Endothelial cell of umbilical vein (primary cell): ENCODE measurements at regions not wholly inside any gene's neighbourhood (a gene's known extent, or its start where the extent isn't known, plus 50 kb on each side); places are given as distances from the start of the nearest gene placed in this dataset.

ENCODE experiments used
- BruUV-seq: library from RNA; stranded (reverse); fragments of 400-500 nt; replicated peaks from 2 replicates; lab custom pipeline; 2021; lab: Mats Ljungman, UMichigan
- CTCF ChIA-PET: fragments of 300-600, 350-600 bp; sonication (Branson Sonifier 250); formaldehyde crosslinking; loops from one replicate; lab custom pipeline; 2021; ENCODE audit warnings: antibody characterized with exemption, inconsistent platforms; lab: Charles Lee
- POLR2A ChIA-PET: fragments of 300-600, 350-600 bp; sonication (Branson Sonifier 250); formaldehyde crosslinking; loops from one replicate; lab custom pipeline; 2021; ENCODE audit warnings: antibody characterized with exemption, inconsistent platforms; lab: Charles Lee
- DNase-seq: peaks from one replicate; pipeline ENCODE4 v3.0.0-alpha.2; 2011; ENCODE audit warnings: low read depth, low spot score
- FAIRE-seq: peaks from 2 replicates; lab custom pipeline; 2011; peaks lifted over from hg19 to GRCh38; lab: Jason Lieb, UNC
- H2AFZ ChIP-seq: 2 replicates; pipeline ENCODE4 v1.6.0; 2012; ENCODE audit warnings: low read depth, low read length, control low read depth, inconsistent platforms
- H3K27ac ChIP-seq: 2 replicates; pipeline ENCODE4 v1.5.1; 2011; ENCODE audit warnings: low read depth, mild to moderate bottlenecking, control low read depth, low read length, moderate library complexity; ENCODE audit not compliant: insufficient read depth
- H3K27me3 ChIP-seq, 2 experiments: 2 replicates each; pipeline versions ENCODE4 v1.6.0 to v1.6.1; 2011; ENCODE audit warnings: low read length in 2 of 2, mixed read lengths in 1 of 2; ENCODE audit not compliant: control insufficient read depth in 2 of 2, insufficient read depth in 2 of 2
- H3K36me3 ChIP-seq, 2 experiments: 2 replicates in 1 of 2; 3 replicates in 1 of 2; pipeline ENCODE4 v1.5.1; 2011; ENCODE audit warnings: low read length in 2 of 2, mild to moderate bottlenecking in 1 of 2, moderate library complexity in 1 of 2; ENCODE audit not compliant: control insufficient read depth in 2 of 2, insufficient read depth in 2 of 2; ENCODE audit errors: extremely low read depth in 1 of 2
- H3K4me1 ChIP-seq: 3 replicates; pipeline ENCODE4 v1.5.1; 2011; ENCODE audit warnings: mild to moderate bottlenecking, low read length; ENCODE audit not compliant: control insufficient read depth, insufficient read depth; ENCODE audit errors: extremely low read depth
- H3K4me2 ChIP-seq: 2 replicates; pipeline ENCODE4 v1.6.1; 2011; ENCODE audit warnings: low read length, control low read depth, mixed read lengths; ENCODE audit not compliant: insufficient read depth
- H3K4me3 ChIP-seq, 3 experiments: fragments of 200-600 bp in 1 of 3; sonication (generic), shearing (Covaris generic) in 1 of 3; replicated peaks in 1 of 3; 2 replicates each; pipeline ENCODE4 v1.5.1; 2011 to 2016; ENCODE audit warnings: control low read depth in 3 of 3, low read length in 3 of 3, mild to moderate bottlenecking in 2 of 3, inconsistent platforms in 1 of 3, low read depth in 1 of 3, moderate library complexity in 1 of 3; ENCODE audit not compliant: insufficient read depth in 1 of 3
- H3K79me2 ChIP-seq: 2 replicates; pipeline ENCODE4 v1.6.0; 2012; ENCODE audit warnings: low read length, inconsistent platforms; ENCODE audit not compliant: control insufficient read depth, insufficient read depth
- H3K9ac ChIP-seq: replicated peaks from 2 replicates; pipeline ENCODE3; 2011; ENCODE audit warnings: low read length, control low read depth; ENCODE audit not compliant: insufficient read depth; ENCODE audit errors: extremely low read depth
- H3K9me1 ChIP-seq: replicated peaks from 3 replicates; pipeline ENCODE4 v1.6.0; 2011; ENCODE audit warnings: mild to moderate bottlenecking, low read length; ENCODE audit not compliant: control insufficient read depth, insufficient read depth; ENCODE audit errors: extremely low read depth
- H3K9me3 ChIP-seq: replicated peaks from 2 replicates; pipeline ENCODE4 v1.5.1; 2012; ENCODE audit warnings: low read length, inconsistent platforms; ENCODE audit not compliant: control insufficient read depth, insufficient read depth
- H4K20me1 ChIP-seq: replicated peaks from 2 replicates; pipeline ENCODE3; 2011; ENCODE audit warnings: mild to moderate bottlenecking, low read length; ENCODE audit not compliant: control insufficient read depth, insufficient read depth; ENCODE audit errors: extremely low read depth
- CTCF ChIP-seq, 2 donors: IDR thresholded peaks; 1 replicate in 1 of 2; 2 replicates in 1 of 2; pipeline ENCODE4 v1.5.1; 2011; ENCODE audit warnings: low read length in 2 of 2, mild to moderate bottlenecking in 2 of 2, moderate library complexity in 2 of 2, control low read depth in 1 of 2, inconsistent platforms in 1 of 2, low read depth in 1 of 2; ENCODE audit not compliant: insufficient read depth in 1 of 2; ENCODE audit errors: extremely low read depth in 1 of 2
- EZH2 ChIP-seq: IDR thresholded peaks from 2 replicates; pipeline ENCODE4 v1.6.1; 2012; ENCODE audit warnings: borderline replicate concordance, low read depth, mild to moderate bottlenecking, moderate library complexity, low read length, inconsistent platforms; ENCODE audit not compliant: severe bottlenecking
- FOS ChIP-seq: IDR thresholded peaks from 2 replicates; pipeline ENCODE4 v1.6.1; 2011; ENCODE audit warnings: mild to moderate bottlenecking, low read length, moderate library complexity, borderline replicate concordance; ENCODE audit not compliant: insufficient read depth
- GATA2 ChIP-seq: IDR thresholded peaks from 2 replicates; pipeline ENCODE4 v1.7.0; 2011; ENCODE audit warnings: low read depth, mild to moderate bottlenecking, moderate library complexity, mixed read lengths, low read length; ENCODE audit not compliant: insufficient read length, insufficient read depth
- JUN ChIP-seq: IDR thresholded peaks from 2 replicates; pipeline ENCODE4 v1.6.1; 2011; ENCODE audit warnings: borderline replicate concordance, low read depth; ENCODE audit not compliant: insufficient read length, insufficient read depth
- MYC ChIP-seq: IDR thresholded peaks from one replicate; pipeline ENCODE4 v1.6.1; 2011; ENCODE audit warnings: mild to moderate bottlenecking, low read depth, low read length
- POLR2A ChIP-seq: IDR thresholded peaks from 2 replicates; pipeline ENCODE4 v1.6.1; 2012; ENCODE audit warnings: low read depth, mild to moderate bottlenecking, control low read depth, low read length
- POLR2AphosphoS5 ChIP-seq: IDR thresholded peaks from 2 replicates; pipeline ENCODE4 v1.6.1; 2012; ENCODE audit warnings: low read depth, mild to moderate bottlenecking, control low read depth, low read length, moderate library complexity; ENCODE audit not compliant: insufficient read depth
- dilution Hi-C: fragments of 300-500 bp; cut with MboI; formaldehyde crosslinking; loops from one replicate; pipeline ENCODE4 v1.15.0; 2019; ENCODE audit warnings: low sequenced_read_pairs; ENCODE audit not compliant: extremely low pct_ligation_motif_present
- intact Hi-C: fragments of 100-400 bp; cut with micrococcal nuclease; formaldehyde crosslinking; loops from one replicate; pipeline ENCODE4 v1.10.0; 2022
- TF ChIP-seq, protein P1 (sequence below): IDR thresholded peaks from 2 replicates; pipeline ENCODE4 v1.6.1; 2011; ENCODE audit not compliant: insufficient read depth, insufficient read length

GRCh38 chr4:180636696-180637404 is 1606.4 kb upstream of the TENM3 start:
- dilution Hi-C loops (no loop called here), intact Hi-C loops (no loop called here)
- Histone ChIP-seq H3K4me3 (no peak overlapping the region), H3K4me2 (no peak overlapping the region), H2AFZ (no peak overlapping the region), H3K9me1 (no peaks in the 10 kb centered on the region), H3K9ac (no peak overlapping the region), H3K9me3 (peaks cover 3% of the 10 kb centered on the region), H3K27ac (no peak overlapping the region), H3K79me2 (no peaks in the 10 kb centered on the region), H3K4me1 (no peaks in the 10 kb centered on the region), H3K27me3 (no peaks in the 10 kb centered on the region), H4K20me1 (no peaks in the 10 kb centered on the region), H3K36me3 (no peaks in the 10 kb centered on the region)
- TF ChIP-seq EZH2, result no peak
- TF ChIP-seq, protein P1, sequence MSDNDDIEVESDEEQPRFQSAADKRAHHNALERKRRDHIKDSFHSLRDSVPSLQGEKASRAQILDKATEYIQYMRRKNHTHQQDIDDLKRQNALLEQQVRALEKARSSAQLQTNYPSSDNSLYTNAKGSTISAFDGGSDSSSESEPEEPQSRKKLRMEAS, result no peak
- no peak for TF ChIP-seq CTCF (IDR thresholded peaks at IDR 0.05; ENCODE audit: extremely low read depth in 1 of 2, insufficient read depth in 1 of 2, low read depth in 1 of 2, low read length in 2 of 2)
- no peak for TF ChIP-seq FOS
- TF ChIP-seq JUN, result no peak
- TF ChIP-seq POLR2A, result no peak
- no peak for TF ChIP-seq GATA2
- no peak for TF ChIP-seq POLR2AphosphoS5
- no peak for TF ChIP-seq MYC
- no peak for FAIRE-seq
- no peak for DNase-seq
- BruUV-seq, result no TSS peak
- ChIA-PET POLR2A (no interaction called here), CTCF (no interaction called here)
